GM19324 (cell line): ENCODE measurements at regions not wholly inside any gene's neighbourhood (a gene's known extent, or its start where the extent isn't known, plus 50 kb on each side); places are given as distances from the start of the nearest gene placed in this dataset.
"Not testable (repeated sequence)": the region's sequence is repeated elsewhere in the genome, so short reads cannot be mapped to it uniquely, and the experiment has no call there.

Source experiments
- ATAC-seq: cut with Tn5 transposase; IDR thresholded peaks from one replicate; pipeline ENCODE4 v1.9.1; 2021; ENCODE audit warnings: mild to moderate bottlenecking, moderate library complexity; ENCODE audit not compliant: unreplicated experiment, low FRiP score

DNA sequence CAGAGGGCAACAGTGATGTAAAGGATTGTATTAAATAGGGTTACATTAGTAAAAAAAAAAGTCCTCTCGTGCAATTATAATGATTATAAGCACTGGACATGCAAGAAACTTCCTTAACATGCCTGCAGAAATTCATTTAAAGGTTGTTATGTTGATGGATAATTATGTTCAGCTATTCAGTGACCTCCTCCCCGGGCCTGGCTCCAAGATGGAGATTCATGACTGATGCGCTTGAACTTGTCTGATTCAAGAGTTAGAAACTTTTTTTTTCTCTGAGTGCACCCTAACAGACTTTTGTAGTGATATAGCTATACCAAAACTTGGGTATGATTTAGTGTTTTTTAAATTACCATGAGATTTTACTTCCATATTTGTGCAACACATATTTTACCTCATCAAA is 1170.0 kb upstream of the CITED2 start:
- ATAC-seq = no peak

DNA sequence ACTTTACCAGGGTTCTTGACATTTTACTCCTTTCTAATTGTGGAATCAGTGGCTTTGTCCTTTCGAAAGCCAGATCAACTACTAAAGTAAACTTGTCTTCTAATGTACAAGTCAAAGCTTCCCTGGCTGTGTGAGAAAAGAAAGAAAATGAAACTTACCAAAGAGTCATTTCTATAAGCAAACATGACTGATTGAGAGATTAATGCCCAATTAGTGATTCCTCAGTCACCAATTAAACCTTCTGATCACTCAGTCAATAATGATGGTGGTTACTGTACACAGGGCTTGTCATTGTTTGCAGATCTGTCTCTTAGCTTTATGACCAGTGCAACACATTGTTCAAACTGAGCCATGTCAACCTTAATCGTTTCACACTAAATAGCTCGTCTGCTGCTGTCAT is 1168.4 kb upstream of the CITED2 start:
- ATAC-seq = no peak

DNA sequence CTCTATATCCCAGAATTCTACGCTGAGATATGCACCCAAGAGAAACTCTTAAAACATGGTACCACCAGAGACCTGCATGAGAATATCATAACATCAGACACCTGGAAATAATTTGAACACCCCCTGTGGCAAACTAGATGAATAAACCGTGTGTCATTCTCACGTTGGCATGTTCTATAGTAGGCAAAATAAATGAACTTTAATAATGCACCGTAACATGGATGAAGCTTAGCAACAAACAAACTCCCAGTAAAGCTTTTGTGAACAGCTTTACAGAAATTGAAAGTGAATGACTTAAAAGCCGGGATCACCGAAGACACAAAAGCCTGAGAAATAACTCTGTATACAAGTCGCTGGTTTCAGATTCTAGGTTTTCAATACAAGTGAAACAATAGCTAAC is 1166.8 kb upstream of the CITED2 start:
- ATAC-seq = no peak

DNA sequence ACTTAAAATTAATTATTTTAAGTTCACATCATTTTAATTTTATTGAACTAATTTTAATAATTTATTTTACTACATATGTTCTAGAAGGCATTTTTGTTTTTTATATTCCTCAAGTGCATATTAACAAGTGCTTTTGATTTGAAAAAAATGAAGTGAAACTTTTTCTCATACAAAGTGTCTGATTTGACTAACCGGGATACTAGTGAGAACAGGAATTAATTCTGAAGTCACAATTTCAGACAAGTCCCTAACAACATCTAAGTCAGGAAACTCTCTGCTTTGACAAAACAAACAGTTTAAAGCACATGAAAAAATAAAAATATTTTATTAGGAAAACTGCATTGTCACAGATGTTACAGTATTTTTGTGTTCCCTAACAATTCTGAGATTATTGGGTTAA is 1166.3 kb upstream of the CITED2 start:
- ATAC-seq = no peak

DNA sequence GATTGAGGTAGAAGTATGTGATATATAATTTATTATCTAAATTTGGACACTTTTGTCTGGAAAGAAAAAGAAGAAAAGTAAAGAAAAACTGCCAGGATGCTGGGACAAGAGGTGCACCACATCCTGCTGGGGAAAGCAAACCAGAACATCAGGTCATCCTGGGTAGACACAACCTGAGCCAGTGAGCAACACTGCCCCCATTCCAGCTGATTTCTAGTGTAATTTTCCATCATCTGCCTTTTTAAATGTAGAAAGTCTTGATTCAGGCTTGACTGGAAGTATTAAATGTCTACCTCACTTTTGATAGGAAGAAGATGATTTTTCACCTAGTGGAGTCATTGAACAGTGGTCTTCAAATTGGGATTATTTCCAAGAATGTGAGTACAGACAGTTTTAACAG is 1164.5 kb upstream of the CITED2 start:
- no peak for ATAC-seq

DNA sequence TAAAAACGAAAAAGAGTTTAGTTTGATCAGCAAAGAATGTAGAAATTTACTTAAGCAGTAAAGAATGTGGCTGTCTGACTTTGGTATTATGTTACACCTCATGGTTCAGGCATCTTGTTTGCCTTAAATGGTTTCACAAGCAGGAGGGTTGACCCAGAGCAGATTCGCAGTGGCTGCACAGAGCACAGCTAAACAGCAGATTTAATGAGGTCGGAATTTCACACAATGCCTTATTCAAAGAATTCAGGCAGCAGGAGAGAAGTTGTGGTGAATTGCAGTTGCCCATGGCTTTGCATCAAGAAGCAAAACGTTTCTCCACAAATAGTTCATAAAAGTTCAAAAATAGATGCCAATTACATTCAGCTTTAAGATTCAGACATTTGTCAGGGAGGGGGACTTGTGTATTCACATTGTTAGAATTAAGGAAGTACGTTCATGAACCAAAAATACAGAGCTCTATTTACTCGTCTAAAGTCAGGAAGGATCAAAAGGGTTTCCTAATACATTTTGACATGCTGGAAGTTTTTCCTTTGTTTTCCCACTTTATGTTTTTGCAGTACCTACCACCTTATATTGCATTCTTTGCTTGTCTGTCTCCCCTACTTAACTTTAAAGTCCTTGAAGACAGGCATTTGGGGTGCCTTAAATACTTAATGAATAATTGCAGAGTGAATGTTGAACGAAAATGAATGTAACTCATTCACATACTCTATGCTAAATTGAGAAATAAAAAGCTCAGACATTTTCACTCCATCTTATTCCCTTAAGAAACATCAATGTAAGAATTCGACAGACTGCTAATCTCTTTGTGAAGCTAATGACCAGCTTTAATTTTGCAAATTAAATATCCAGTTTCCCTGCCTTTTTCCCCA is 1163.6 kb upstream of the CITED2 start:
- ATAC-seq = no peak

DNA sequence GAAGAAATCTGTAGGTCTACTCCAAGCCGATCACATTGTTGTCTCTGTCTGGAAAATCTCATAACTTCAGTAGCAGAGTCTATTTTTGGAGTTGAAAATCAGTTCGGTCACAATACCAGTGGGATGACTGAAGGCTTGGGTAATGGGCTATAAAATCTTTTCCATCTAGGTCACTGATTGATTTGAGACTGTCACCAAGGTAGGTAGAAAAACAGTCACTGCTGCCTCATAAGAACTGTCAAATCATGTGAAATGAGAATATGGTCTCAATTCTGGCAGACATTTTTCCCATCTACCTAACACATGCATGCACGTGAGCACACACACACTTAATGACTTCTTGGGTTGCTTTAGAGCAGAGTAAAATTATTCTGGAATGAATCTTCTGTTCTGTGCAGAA is 1162.8 kb upstream of the CITED2 start:
- ATAC-seq = no peak

DNA sequence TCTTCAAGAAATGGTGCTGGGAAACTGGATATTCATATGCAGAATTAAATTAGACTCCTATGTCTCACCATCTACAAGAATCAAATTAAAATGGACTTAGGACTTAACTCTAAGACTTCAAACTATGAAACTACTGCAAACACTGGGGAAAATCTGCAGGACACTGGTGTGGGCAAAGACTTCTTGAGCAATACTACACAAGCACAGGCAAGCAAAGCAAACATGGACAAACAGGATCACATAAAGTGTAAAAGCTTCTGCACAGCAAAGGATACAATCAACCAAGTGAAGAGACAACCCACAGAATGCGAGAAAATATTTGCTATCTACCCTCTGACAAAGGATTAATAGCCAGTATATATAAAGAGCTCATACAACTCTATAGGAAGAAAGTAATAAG is 1161.1 kb upstream of the CITED2 start:
- no peak for ATAC-seq

DNA sequence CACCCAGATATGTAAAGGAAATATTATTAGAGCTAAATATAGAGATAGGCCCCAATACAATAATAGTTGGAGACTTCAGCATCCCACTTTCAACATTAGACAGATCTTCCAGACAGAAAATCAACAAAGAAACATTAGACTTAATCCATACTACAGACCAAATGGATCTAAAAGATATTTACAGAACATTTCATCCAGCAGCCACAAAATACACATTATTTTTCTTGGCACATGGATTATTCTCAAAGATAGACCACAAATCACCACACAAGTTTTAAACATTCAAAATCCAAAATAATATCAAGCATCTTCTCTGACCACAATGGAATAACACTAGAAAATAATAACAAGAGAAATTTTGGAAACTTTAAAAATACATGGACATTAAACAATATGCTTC is 1159.1 kb upstream of the CITED2 start:
- ATAC-seq = no peak

DNA sequence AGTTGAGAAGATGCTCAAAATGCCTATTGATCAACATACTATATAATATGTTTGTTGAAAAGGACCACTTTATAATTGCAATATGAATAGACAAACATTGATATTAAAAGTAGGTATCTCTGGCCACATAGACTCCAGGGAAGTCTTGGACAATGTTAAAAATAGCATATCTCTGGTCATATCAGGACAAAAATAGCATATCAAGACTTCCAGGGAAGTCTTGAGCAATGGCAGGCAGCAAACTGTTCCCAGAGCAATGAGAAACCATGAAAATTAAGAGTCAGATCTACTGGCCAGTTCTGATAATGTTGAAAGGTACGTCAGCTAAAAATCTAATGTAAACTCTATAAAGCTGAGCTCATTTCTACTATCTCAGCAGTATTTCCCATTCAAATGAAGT is 1130.3 kb upstream of the CITED2 start:
- no peak for ATAC-seq

DNA sequence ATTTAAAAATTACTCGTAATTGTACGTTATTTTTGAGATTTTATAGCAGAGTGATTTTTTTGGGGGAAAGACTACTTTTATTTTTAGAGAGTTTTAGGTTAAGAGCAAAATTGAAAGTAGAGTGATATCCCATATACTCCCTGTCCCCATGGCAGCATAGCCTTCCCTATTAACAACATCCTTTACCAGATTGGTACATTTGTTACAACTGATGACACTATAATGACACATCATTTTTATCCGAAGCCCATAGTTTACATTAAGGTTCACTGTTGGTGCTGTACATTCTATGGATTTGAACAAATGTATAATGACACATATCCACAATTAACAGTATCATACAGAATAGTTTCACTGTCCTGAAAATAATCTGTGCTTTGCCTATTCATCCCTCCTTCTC is 1126.4 kb upstream of the CITED2 start:
- ATAC-seq = no peak

DNA sequence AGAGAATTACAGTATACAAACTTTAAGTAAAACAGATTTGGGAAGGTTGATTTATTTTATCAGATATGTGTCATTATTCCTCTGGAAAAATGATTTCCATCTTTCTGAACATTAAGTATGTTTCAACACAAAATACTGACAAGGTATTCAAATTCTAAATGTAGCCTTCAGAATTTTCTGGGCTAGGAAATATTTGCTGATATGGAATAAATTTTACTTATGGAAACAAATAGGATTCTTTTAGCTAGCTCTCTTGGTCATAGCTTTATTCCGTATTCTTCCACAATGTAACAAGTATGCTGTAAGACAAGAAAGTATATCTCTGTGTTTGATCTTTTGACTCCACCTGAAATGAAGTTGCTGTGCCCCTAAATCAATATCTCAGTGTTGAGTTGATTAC is 1125.2 kb upstream of the CITED2 start:
- no peak for ATAC-seq

DNA sequence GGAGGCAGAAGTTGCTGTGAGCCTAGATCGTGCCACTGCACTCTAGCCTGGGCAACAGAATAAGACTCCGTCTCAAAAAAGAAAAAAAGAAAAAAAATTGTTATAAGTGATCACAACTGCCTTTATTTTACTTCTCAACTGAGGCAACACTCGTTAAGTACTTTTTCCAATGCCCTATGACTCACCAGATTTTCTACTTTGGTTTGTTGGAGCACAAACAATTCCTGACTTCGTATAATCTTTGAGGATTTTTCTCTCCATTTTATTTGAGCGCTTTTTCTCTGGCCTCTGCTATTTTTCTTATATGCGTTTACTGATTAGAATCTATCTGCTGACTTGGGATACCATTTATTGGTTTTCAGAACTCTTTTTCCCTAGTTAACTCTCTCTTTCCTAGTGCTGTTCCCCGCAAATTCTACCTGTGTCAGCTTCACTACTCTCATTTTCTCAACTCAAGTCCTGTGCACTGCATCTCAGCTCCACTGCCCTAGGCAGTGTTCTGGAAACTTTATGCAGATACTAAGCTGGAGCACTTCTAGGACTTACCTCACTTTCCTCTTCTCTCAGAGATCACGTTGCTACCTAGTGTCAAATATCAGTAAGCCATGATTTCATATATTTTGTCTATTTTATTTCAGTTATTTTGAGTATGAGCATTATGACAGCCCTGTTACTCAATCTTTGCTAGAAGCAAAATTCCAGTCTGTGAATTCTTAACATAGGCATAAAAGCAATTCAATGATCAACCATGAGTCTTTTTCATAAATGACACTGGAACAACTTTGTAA is 1120.1 kb upstream of the CITED2 start:
- no peak for ATAC-seq

DNA sequence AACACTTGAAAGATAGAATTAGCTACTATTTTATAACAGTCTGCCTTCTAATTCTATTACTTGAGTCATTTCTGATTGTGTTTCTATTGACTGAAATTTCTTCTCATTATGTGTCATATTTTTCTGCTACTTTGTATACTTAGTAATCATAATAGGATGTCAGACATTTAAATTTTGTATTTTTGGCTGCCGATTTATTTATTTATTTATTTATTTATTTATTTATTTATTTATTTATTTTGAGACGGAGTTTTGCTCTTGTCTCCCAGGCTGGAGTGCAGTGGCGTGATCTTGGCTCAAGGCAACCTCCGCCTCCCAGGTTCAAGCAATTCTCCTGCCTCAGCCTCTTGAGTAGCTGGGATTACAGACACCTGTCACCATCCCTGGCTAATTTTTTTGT is 1119.0 kb upstream of the CITED2 start:
- not testable (repeated sequence) for ATAC-seq

DNA sequence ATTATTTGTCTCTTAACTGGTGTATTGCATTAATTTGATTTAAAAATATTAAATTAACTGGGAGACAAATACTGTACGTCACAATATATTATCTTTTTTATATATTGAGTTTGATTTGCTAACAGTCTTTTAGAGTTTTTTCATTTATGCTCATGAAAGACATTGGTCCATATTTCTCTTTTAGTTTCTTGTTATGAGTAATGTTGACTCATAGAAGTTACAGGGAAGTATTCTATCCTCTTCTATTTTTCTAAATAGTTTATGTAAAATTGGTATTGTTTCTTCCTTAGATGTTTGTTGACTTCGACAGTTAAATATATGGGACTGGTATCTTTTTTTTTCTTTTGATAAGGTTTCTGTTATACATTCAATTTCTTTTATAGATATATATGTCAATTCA is 1115.6 kb upstream of the CITED2 start:
- ATAC-seq = no peak

DNA sequence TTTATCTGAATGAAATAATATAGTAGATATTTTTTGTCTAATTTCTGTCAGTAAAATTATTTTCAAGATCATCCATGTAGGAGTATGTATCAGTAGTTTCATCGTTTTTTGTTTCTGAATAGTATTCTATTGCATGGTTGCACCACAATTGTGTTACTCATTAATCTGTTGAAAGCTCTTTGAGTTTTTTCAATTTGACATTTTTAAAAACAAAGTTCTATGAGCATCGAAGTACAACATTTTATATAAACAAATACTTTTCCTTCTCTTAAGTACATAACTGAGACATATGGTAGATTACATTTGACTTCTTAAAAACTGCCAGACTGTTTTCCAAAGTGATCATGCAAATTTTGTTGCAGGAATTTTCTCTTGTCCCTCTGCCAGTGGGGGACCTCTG is 1113.1 kb upstream of the CITED2 start:
- ATAC-seq = no peak

DNA sequence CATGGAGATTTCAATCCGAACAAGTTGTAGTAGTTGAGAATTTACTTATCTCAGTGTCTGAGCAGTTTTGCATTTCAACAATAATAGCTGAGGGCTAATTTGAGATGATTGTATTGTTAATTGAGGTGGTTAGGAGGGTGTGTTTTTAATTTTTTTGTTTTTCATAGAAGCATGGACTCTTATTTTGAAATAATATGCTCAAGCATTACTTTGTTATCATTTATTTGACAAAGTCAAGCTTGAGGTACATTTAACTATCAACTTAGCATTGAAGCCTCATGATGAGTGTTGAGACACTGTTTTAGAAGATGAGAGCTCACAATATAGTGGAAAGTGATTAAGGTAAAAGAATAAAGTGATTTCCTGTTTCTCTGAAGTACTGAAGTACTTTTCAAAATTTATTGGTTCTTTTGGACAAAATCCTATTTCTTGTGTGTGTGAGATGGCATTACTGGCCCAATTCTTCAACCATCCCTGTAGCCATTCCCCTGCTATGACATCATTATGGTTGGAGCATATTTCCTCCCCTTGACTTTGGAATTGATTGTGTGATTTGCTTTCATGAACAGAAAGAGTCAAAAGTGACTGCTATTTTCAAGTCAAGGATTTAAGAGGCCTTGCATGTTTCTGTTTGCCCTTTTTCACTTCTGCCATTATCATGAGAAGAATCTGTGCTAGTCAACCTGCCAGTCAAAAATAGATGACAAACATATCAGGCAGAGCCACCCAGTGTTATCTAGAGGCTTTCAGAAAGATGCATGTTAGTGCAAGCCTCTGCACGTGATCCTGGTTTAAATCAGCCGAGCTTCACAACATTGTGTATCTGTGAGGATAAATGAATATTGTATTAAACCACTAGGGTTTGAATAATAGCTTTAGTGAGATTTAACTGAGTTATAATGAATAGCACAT is 1112.3 kb upstream of the CITED2 start:
- ATAC-seq = no peak

DNA sequence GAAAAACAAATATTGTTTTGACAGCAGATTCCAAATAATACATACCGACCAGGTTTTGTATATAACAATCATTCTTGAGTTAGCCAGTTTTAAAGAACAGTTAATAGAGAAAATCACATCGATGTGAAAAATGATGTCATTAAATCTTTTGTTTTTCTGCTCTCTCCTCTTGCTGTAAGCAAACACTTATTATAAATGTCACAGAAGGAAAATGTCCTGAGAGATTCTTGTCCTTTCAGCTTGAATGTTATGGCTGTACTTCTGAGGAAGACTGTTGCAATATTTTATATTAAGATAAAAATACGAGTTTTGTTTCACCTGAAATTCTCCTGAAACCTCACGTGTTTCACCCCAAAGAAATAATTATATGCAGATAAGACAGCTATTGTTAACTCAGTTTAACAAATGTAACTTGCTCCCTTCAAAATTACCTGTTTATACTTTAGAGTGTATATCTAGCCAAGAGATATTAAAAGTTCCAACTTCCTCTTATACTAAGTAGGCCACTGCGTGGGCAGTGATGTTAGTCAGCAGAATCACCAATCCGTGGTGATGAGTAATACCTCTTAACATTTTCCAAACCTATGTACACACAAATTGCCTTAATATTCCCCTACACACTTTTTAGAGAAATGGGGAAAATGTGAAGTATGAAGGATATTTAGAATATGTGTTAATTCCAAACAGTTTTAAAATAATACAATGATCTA is 1111.4 kb upstream of the CITED2 start:
- no peak for ATAC-seq

DNA sequence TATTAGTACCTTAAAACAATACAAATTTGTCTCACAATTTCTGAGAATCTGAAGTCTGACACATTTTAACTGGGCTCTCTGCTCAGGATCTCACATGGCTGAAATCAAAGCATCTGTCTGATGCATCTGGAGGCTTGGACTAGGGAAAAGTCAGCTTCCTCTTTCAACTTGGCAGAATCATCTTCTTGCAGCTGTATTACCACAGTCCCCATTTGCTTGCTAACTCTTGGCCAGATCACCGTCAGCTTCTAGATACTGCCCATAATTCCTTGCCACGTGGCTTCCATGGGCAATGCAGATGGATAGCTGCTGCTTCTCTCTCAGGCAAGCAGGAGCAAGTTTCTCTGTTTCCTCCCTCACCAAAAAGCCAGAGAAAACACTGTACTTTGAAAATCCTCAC is 1106.4 kb upstream of the CITED2 start:
- ATAC-seq = no peak

DNA sequence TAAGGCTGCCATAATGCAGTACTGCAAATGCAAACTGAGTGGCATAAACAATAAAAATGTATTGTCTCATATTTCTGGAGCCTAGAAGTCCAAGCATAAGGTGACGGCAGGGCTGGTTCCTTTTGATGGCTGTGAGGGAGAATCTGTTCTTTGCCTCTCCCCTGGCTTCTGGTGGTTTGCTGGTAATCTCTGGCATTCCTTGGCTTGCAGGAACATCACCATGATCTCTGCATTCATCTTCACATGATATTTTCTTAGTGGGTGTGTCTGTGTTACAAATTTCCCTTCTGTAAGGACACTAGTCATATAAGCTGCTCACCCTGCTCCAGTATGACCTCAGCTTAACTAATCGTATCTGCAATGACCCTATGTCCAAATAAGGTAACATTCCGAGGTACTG is 1104.2 kb upstream of the CITED2 start:
- ATAC-seq = no peak
